Tibial nerve (tissue), 4 donors: ENCODE measurements at regions not wholly inside any gene's neighbourhood (a gene's known extent, or its start where the extent isn't known, plus 50 kb on each side); places are given as distances from the start of the nearest gene placed in this dataset.

Experiments used
- EP300 ChIP-seq, 2 donors: sonication (generic); formaldehyde crosslinking; IDR thresholded peaks; one replicate each; pipeline ENCODE4 v1.6.1; 2017; ENCODE audit warnings: antibody characterized with exemption in 2 of 2, mild to moderate bottlenecking in 1 of 2
- POLR2A ChIP-seq, 2 donors: fragments of 450-650 bp; IDR thresholded peaks; one replicate each; pipeline ENCODE4 v1.6.1; 2017; ENCODE audit warnings: antibody characterized with exemption in 2 of 2, mild to moderate bottlenecking in 2 of 2, moderate library complexity in 2 of 2
- TF ChIP-seq, protein P1 (sequence below), 5 experiments: fragments of 200-600 bp in 3 of 5; fragments of 450-650 bp in 2 of 5; sonication (generic) in 3 of 5; IDR thresholded peaks; one replicate each; pipeline ENCODE4 v1.5.1; 2016 to 2019; ENCODE audit warnings: antibody characterized with exemption in 5 of 5, mild to moderate bottlenecking in 3 of 5, moderate library complexity in 2 of 5

DNA sequence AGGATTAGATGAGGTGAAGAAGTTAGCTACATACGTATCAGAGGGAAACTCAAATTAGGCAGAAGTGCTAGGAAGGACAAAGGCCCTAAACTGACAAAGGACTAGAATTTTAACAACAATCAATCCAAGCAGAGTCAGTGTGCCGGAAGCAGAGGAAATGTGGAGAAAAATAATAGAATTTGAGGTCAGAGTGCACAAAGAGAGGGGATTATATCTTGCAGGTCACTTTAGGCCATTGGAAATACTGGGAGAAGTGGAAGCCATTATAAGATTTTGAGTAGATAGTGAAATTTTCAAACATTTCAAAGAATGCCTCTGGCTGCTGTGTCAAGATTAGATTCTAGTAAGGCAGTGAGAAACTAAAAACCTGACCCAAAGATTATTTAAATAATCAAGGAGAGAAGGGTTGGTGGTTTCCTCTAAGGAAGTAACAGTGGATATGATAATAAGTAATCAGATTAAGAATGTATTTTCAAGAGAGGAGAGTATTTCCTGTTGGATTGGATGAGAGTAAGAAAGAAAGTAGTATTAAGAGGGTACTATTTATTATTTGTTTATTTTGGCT is 889.2 kb upstream of the NCAM2 start:
- TF ChIP-seq, protein P1, sequence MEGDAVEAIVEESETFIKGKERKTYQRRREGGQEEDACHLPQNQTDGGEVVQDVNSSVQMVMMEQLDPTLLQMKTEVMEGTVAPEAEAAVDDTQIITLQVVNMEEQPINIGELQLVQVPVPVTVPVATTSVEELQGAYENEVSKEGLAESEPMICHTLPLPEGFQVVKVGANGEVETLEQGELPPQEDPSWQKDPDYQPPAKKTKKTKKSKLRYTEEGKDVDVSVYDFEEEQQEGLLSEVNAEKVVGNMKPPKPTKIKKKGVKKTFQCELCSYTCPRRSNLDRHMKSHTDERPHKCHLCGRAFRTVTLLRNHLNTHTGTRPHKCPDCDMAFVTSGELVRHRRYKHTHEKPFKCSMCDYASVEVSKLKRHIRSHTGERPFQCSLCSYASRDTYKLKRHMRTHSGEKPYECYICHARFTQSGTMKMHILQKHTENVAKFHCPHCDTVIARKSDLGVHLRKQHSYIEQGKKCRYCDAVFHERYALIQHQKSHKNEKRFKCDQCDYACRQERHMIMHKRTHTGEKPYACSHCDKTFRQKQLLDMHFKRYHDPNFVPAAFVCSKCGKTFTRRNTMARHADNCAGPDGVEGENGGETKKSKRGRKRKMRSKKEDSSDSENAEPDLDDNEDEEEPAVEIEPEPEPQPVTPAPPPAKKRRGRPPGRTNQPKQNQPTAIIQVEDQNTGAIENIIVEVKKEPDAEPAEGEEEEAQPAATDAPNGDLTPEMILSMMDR (IDR thresholded peaks at IDR 0.05), result no peak
- TF ChIP-seq POLR2A (IDR thresholded peaks at IDR 0.05), result no peak
- TF ChIP-seq EP300 (IDR thresholded peaks at IDR 0.05), result no peak
